HG03558 (cell line): ENCODE measurements at regions not wholly inside any gene's neighbourhood (a gene's known extent, or its start where the extent isn't known, plus 50 kb on each side); places are given as distances from the start of the nearest gene placed in this dataset.

Experiments used
- ATAC-seq: cut with Tn5 transposase; IDR thresholded peaks from one replicate; pipeline ENCODE4 v1.9.1; 2021; ENCODE audit warnings: moderate number of reproducible peaks; ENCODE audit not compliant: unreplicated experiment; ENCODE audit errors: extremely low read depth

- ATAC-seq, result no peak
These were observed 215.9 kb downstream of the NXNL2 start for GRCh38 chr9:88750832-88751360.

- no peak for ATAC-seq
These were observed 216.8 kb downstream of the NXNL2 start for GRCh38 chr9:88751781-88752180.

- no peak for ATAC-seq
These were observed 218.9 kb downstream of the NXNL2 start for GRCh38 chr9:88753691-88754367.

GRCh38 chr9:88754452-88754851 lies 219.5 kb downstream of the NXNL2 start:
- ATAC-seq, result no peak

GRCh38 chr9:88754886-88755285 lies 219.9 kb downstream of the NXNL2 start:
- ATAC-seq, result no peak

- no peak for ATAC-seq
These were observed 222.5 kb downstream of the NXNL2 start for GRCh38 chr9:88757406-88758010.

GRCh38 chr9:88759364-88759763 lies 224.4 kb downstream of the NXNL2 start:
- no peak for ATAC-seq

- ATAC-seq, result no peak
These were observed 224.3 kb upstream of the S1PR3 start for GRCh38 chr9:88766778-88767503.

- no peak for ATAC-seq
These were observed 223.8 kb upstream of the S1PR3 start for GRCh38 chr9:88767504-88767790.

- no peak for ATAC-seq
These were observed 218.7 kb upstream of the S1PR3 start for GRCh38 chr9:88772575-88772974.

GRCh38 chr9:88773126-88773525 lies 218.1 kb upstream of the S1PR3 start:
- ATAC-seq, result no peak

- ATAC-seq, result no peak
These were observed 217.5 kb upstream of the S1PR3 start for GRCh38 chr9:88773627-88774244.

GRCh38 chr9:88775037-88775471 lies 216.2 kb upstream of the S1PR3 start:
- ATAC-seq, result no peak

- no peak for ATAC-seq
These were observed 215.7 kb upstream of the S1PR3 start for GRCh38 chr9:88775559-88775958.

GRCh38 chr9:88775966-88776365 lies 215.3 kb upstream of the S1PR3 start:
- no peak for ATAC-seq

GRCh38 chr9:88776717-88777497 lies 214.4 kb upstream of the S1PR3 start:
- no peak for ATAC-seq

GRCh38 chr9:88777498-88778312 lies 213.6 kb upstream of the S1PR3 start:
- no peak for ATAC-seq

- ATAC-seq, result no peak
These were observed 209.5 kb upstream of the S1PR3 start for GRCh38 chr9:88781628-88782391.
